SK-N-SH treated with all-trans-retinoic acid at 6 μM for 48 hours (cell line): ENCODE measurements at regions not wholly inside any gene's neighbourhood (a gene's known extent, or its start where the extent isn't known, plus 50 kb on each side); places are given as distances from the start of the nearest gene placed in this dataset.

ENCODE experiments used
- ATAC-seq: fragments of 200-7000 bp; cut with Tn5 transposase; 3 replicates; pipeline ENCODE4 v1.9.1; 2020; ENCODE audit warnings: mild to moderate bottlenecking, moderate library complexity
- ARNTL ChIP-seq: fragments of 450-650 bp; formaldehyde crosslinking; IDR thresholded peaks from 2 replicates; pipeline ENCODE4 v1.5.0; 2020; ENCODE audit warnings: low read depth, mild to moderate bottlenecking, moderate library complexity, borderline replicate concordance
- BACH2 ChIP-seq: fragments of 250-450 bp; sonication (Bioruptor Pico); IDR thresholded peaks from 2 replicates; pipeline ENCODE4 v1.9.0; 2021; ENCODE audit warnings: mild to moderate bottlenecking, borderline replicate concordance
- CREB5 ChIP-seq: fragments of 250-450 bp; sonication (Bioruptor Pico); IDR thresholded peaks from 2 replicates; pipeline ENCODE4 v1.5.1; 2020; ENCODE audit warnings: low read depth, mild to moderate bottlenecking, moderate library complexity
- CSDC2 ChIP-seq: fragments of 250-450 bp; sonication (Bioruptor Pico); IDR thresholded peaks from 2 replicates; pipeline ENCODE4 v1.5.0; 2020; ENCODE audit warnings: mild to moderate bottlenecking, moderate library complexity
- CSRNP3 ChIP-seq: fragments of 250-450 bp; sonication (Bioruptor Pico); IDR thresholded peaks from 2 replicates; pipeline ENCODE4 v1.5.1; 2021; ENCODE audit warnings: mild to moderate bottlenecking, moderate library complexity
- ESRRG ChIP-seq: fragments of 250-450 bp; sonication (Bioruptor Pico); IDR thresholded peaks from 2 replicates; pipeline ENCODE4 v1.6.1; 2021; ENCODE audit warnings: mild to moderate bottlenecking
- GLIS3 ChIP-seq: fragments of 250-450 bp; sonication (Bioruptor Pico); IDR thresholded peaks from 2 replicates; pipeline ENCODE4 v1.5.0; 2020; ENCODE audit warnings: mild to moderate bottlenecking, moderate library complexity
- ISL1 ChIP-seq: fragments of 250-450 bp; sonication (Bioruptor Pico); IDR thresholded peaks from 2 replicates; pipeline ENCODE4 v2.1.2; 2022; ENCODE audit warnings: mild to moderate bottlenecking, moderate library complexity
- OSR1 ChIP-seq: fragments of 250-450 bp; sonication (Bioruptor Pico); IDR thresholded peaks from 2 replicates; pipeline ENCODE4 v1.8.0; 2022; ENCODE audit warnings: moderate library complexity, mild to moderate bottlenecking, inconsistent platforms
- PATZ1 ChIP-seq: fragments of 250-450 bp; sonication (Bioruptor Pico); IDR thresholded peaks from 2 replicates; pipeline ENCODE4 v1.8.0; 2020; ENCODE audit warnings: mild to moderate bottlenecking, moderate library complexity, borderline replicate concordance
- POU6F1 ChIP-seq: fragments of 250-450 bp; sonication (Bioruptor Pico); IDR thresholded peaks from 2 replicates; pipeline ENCODE4 v1.8.0; 2021; ENCODE audit warnings: low read depth, mild to moderate bottlenecking, moderate library complexity, borderline replicate concordance
- PPARA ChIP-seq: fragments of 250-450 bp; sonication (Bioruptor Pico); IDR thresholded peaks from 2 replicates; pipeline ENCODE4 v1.5.0; 2020; ENCODE audit warnings: mild to moderate bottlenecking, borderline replicate concordance
- RARB ChIP-seq: fragments of 250-450 bp; sonication (Bioruptor Pico); IDR thresholded peaks from 2 replicates; pipeline ENCODE4 v1.8.0; 2021; ENCODE audit warnings: mild to moderate bottlenecking, moderate library complexity
- SNAI2 ChIP-seq: fragments of 250-450 bp; sonication (Bioruptor Pico); IDR thresholded peaks from 2 replicates; pipeline ENCODE4 v1.5.0; 2020; ENCODE audit warnings: mild to moderate bottlenecking, moderate library complexity
- TCF4 ChIP-seq: fragments of 250-450 bp; sonication (Bioruptor Pico); IDR thresholded peaks from 2 replicates; pipeline ENCODE4 v1.8.0; 2021; ENCODE audit warnings: mild to moderate bottlenecking, moderate library complexity, borderline replicate concordance
- TOX ChIP-seq: fragments of 250-450 bp; sonication (Bioruptor Pico); IDR thresholded peaks from 2 replicates; pipeline ENCODE4 v1.8.0; 2021; ENCODE audit warnings: mild to moderate bottlenecking, moderate library complexity, borderline replicate concordance
- TSHZ2 ChIP-seq: fragments of 250-450 bp; sonication (Bioruptor Pico); IDR thresholded peaks from 2 replicates; pipeline ENCODE4 v1.5.0; 2020; ENCODE audit warnings: mild to moderate bottlenecking, moderate library complexity
- ZC3H10 ChIP-seq: fragments of 250-450 bp; sonication (Bioruptor Pico); IDR thresholded peaks from 2 replicates; pipeline ENCODE4 v1.5.1; 2021; ENCODE audit warnings: mild to moderate bottlenecking, moderate library complexity
- ZFP3 ChIP-seq: fragments of 250-450 bp; sonication (Bioruptor Pico); IDR thresholded peaks from 2 replicates; pipeline ENCODE4 v1.5.0; 2020; ENCODE audit warnings: mild to moderate bottlenecking, moderate library complexity
- ZFP30 ChIP-seq: fragments of 450-650 bp; formaldehyde crosslinking; IDR thresholded peaks from 2 replicates; pipeline ENCODE4 v1.5.0; 2022; ENCODE audit warnings: mild to moderate bottlenecking, moderate library complexity
- ZNF565 ChIP-seq: fragments of 450-650 bp; formaldehyde crosslinking; conservative IDR thresholded peaks from 2 replicates; pipeline ENCODE4 v1.5.0; 2020; ENCODE audit warnings: low read depth, mild to moderate bottlenecking, moderate library complexity
- ZNF70 ChIP-seq: fragments of 450-650 bp; formaldehyde crosslinking; IDR thresholded peaks from 2 replicates; pipeline ENCODE4 v1.5.0; 2020; ENCODE audit warnings: mild to moderate bottlenecking, moderate library complexity
- ZNF8 ChIP-seq: fragments of 450-650 bp; formaldehyde crosslinking; IDR thresholded peaks from 2 replicates; pipeline ENCODE4 v1.5.0; 2020; ENCODE audit warnings: mild to moderate bottlenecking, moderate library complexity

GRCh38 chr10:130773941-130774340 lies 537.6 kb downstream of the TCERG1L start:
- ATAC-seq: no peak
- no peak for TF ChIP-seq PPARA (CRISPR knock-in tag)
- TF ChIP-seq ZNF70 (CRISPR knock-in tag): no peak
- no peak for TF ChIP-seq BACH2 (CRISPR knock-in tag)
- no peak for TF ChIP-seq ISL1 (CRISPR knock-in tag)
- no peak for TF ChIP-seq ZNF8 (CRISPR knock-in tag)
- TF ChIP-seq ZC3H10 (CRISPR knock-in tag): no peak
- TF ChIP-seq ZFP30 (CRISPR knock-in tag): no peak
- TF ChIP-seq GLIS3 (CRISPR knock-in tag): no peak
- no peak for TF ChIP-seq TOX (CRISPR knock-in tag)
- TF ChIP-seq ZNF565: no peak
- no peak for TF ChIP-seq RARB (CRISPR knock-in tag)
- TF ChIP-seq OSR1 (CRISPR knock-in tag): no peak

GRCh38 chr10:130774871-130775270 lies 536.6 kb downstream of the TCERG1L start:
- no peak for ATAC-seq
- TF ChIP-seq POU6F1: no peak
- no peak for TF ChIP-seq ZFP30 (CRISPR knock-in tag)
- TF ChIP-seq ESRRG (CRISPR knock-in tag): no peak
- TF ChIP-seq SNAI2 (CRISPR knock-in tag): no peak
- TF ChIP-seq PPARA (CRISPR knock-in tag): no peak
- no peak for TF ChIP-seq ZNF8 (CRISPR knock-in tag)
- no peak for TF ChIP-seq CSRNP3 (CRISPR knock-in tag)
- TF ChIP-seq TCF4 (CRISPR knock-in tag): no peak
- TF ChIP-seq ZC3H10 (CRISPR knock-in tag): no peak
- no peak for TF ChIP-seq BACH2 (CRISPR knock-in tag)
- TF ChIP-seq CSDC2: no peak
- no peak for TF ChIP-seq TOX (CRISPR knock-in tag)
- TF ChIP-seq CREB5 (CRISPR knock-in tag): no peak
- no peak for TF ChIP-seq TSHZ2 (CRISPR knock-in tag)
- no peak for TF ChIP-seq ISL1 (CRISPR knock-in tag)
- TF ChIP-seq OSR1 (CRISPR knock-in tag): no peak
- no peak for TF ChIP-seq PATZ1
- no peak for TF ChIP-seq ZFP3 (CRISPR knock-in tag)

- ATAC-seq: no peak
- TF ChIP-seq PATZ1 (no peak), ARNTL (no peak), ZNF8 (CRISPR knock-in tag) (no peak), TCF4 (CRISPR knock-in tag) (no peak), CSDC2 (no peak), ZNF70 (CRISPR knock-in tag) (no peak), PPARA (CRISPR knock-in tag) (no peak), OSR1 (CRISPR knock-in tag) (no peak), CREB5 (CRISPR knock-in tag) (no peak), ZFP3 (CRISPR knock-in tag) (no peak)
Observed at GRCh38 chr10:130775311-130775710, 536.2 kb downstream of the TCERG1L start.
